ENCODE measurements at regions not wholly inside any gene's neighbourhood (a gene's known extent, or its start where the extent isn't known, plus 50 kb on each side); places are given as distances from the start of the nearest gene placed in this dataset.

DNA sequence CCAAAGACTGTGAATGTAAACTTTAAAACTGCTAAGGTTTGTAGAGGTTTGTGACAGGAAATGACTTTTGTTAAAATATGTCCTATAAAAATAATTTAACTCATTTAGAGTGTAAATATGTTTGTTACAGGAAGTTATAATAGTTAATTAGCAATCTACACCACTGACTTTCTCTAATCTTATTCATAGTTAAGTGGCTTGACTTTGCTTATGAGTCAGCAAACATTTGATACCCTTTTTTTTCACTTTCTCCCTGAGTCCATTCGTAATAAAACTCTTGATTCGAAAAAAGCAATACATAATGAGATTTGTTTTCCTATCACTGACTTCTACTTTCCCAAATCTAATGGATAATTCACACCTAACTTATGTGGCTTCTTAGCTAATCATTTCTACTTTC lies 317.7 kb upstream of the SEMA3C start:
- intact Hi-C loops (cut with DNase I; ENCODE audit: low total_unique reads) = no loop called here
- 72 to 75% methylated on average over 2 of the region's 2 CpGs for WGBS, 2 donors
- no peak overlapping the region for H3K4me3 ChIP-seq (ENCODE audit: low read depth, poor library complexity, severe bottlenecking)
- DNase-seq (ENCODE audit: low spot score in 2 of 2) = no peak
- TF ChIP-seq CTCF (IDR thresholded peaks at IDR 0.05) = no peak
- no peak for TF ChIP-seq POLR2A (IDR thresholded peaks at IDR 0.05)

GRCh38 chr7:81235997-81236396 lies 317.1 kb upstream of the SEMA3C start:
- TF ChIP-seq CTCF (IDR thresholded peaks at IDR 0.05) = no peak
- no peak for TF ChIP-seq POLR2A (IDR thresholded peaks at IDR 0.05)
- no peak for DNase-seq (ENCODE audit: low spot score in 2 of 2)
- H3K4me3 ChIP-seq (ENCODE audit: low read depth, poor library complexity, severe bottlenecking) = no peak overlapping the region
- intact Hi-C loops (cut with DNase I; ENCODE audit: low total_unique reads) = no loop called here
- WGBS, 2 donors = 66 to 75% methylated on average over 5 of the region's 5 CpGs

DNA sequence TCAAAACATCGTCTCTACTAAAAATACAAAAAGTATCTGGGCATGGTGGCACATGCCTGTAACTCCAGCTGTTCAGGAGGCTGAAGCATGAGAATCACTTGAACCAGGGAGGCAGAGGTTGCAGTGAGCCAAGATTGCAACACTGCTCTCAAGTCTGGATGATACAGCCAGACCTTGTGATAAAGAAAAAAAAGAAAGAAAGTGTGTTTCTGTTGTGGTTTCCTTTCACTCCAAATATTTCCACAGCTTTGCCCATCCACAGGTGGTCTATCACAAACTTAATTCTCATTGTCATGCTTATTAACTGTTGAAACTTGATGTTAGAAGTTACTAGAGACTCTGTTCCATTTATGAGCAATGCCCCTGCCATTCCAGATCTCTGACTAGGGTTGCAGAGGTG lies 316.0 kb upstream of the SEMA3C start:
- WGBS, 2 donors = 60 to 63% methylated on average over 1 of the region's 1 CpG
- TF ChIP-seq POLR2A (IDR thresholded peaks at IDR 0.05) = no peak
- TF ChIP-seq CTCF (IDR thresholded peaks at IDR 0.05) = no peak
- no peak overlapping the region for H3K4me3 ChIP-seq (ENCODE audit: low read depth, poor library complexity, severe bottlenecking)
- DNase-seq (ENCODE audit: low spot score in 2 of 2) = no peak
- intact Hi-C loops (cut with DNase I; ENCODE audit: low total_unique reads) = no loop called here

- TF ChIP-seq CTCF (IDR thresholded peaks at IDR 0.05) (no peak), POLR2A (IDR thresholded peaks at IDR 0.05) (no peak)
- WGBS, 2 donors = 66 to 69% methylated on average over 10 of the region's 11 CpGs
- peak in 1 of 2 donors; percentile 78 for DNase-seq (ENCODE audit: low spot score in 2 of 2)
- intact Hi-C loops (cut with DNase I; ENCODE audit: low total_unique reads) = no loop called here
- H3K4me3 ChIP-seq (ENCODE audit: low read depth, poor library complexity, severe bottlenecking) = no peak overlapping the region
Observed at GRCh38 chr7:81233208-81233940, 314.5 kb upstream of the SEMA3C start.

DNA sequence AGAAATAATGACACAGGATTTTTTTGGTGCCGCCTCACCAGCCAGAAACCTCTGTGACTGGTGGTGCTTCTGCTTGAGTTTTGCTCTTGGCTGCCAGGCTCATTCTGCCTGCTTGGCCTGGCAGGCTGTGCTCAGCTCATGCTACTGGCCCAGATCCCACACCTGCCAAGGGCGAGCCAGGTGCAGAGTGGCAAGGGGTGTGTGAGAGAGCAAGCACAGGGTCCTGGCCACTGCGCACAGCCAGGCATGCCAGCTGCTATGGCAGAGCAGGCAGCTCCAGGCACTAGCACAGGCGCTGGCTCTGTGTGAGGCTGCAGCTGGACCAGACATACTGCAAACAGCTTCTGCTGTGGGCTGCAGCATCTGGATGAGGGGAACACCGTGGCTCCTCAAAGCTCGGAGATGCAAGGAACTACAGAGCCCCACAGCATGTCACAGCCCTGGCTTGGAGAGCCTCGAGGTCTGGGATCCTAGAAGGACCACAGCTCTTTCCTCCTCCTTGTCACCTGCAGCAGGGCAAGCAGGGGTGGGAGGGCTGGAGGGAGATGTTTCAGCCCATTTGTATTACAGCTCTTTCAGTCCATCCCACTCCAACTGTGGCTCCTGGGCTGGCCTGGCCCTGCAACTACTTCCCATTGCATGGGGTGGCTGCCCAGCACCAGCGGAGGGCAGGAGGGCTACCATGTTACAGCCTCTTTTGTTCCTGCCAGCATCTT lies 313.4 kb upstream of the SEMA3C start:
- TF ChIP-seq POLR2A (IDR thresholded peaks at IDR 0.05) = no peak
- TF ChIP-seq CTCF (IDR thresholded peaks at IDR 0.05) = no peak
- intact Hi-C loops (cut with DNase I; ENCODE audit: low total_unique reads) = no loop called here
- DNase-seq (ENCODE audit: low spot score in 2 of 2) = peak in 1 of 2 donors; percentile 82
- WGBS, 2 donors = 46 to 60% methylated on average over 6 to 8 of the region's 8 CpGs
- H3K4me3 ChIP-seq (ENCODE audit: low read depth, poor library complexity, severe bottlenecking) = no peak overlapping the region
